M059J (cell line): ENCODE measurements at regions not wholly inside any gene's neighbourhood (a gene's known extent, or its start where the extent isn't known, plus 50 kb on each side); places are given as distances from the start of the nearest gene placed in this dataset.

ENCODE experiments used
- DNase-seq: peaks from one replicate; pipeline ENCODE4 v3.0.0-alpha.2; 2012; ENCODE audit warnings: low read depth

- DNase-seq: peak; percentile 74
Measured at GRCh38 chr3:55343486-55344357, 143.4 kb downstream of the WNT5A start.

DNA sequence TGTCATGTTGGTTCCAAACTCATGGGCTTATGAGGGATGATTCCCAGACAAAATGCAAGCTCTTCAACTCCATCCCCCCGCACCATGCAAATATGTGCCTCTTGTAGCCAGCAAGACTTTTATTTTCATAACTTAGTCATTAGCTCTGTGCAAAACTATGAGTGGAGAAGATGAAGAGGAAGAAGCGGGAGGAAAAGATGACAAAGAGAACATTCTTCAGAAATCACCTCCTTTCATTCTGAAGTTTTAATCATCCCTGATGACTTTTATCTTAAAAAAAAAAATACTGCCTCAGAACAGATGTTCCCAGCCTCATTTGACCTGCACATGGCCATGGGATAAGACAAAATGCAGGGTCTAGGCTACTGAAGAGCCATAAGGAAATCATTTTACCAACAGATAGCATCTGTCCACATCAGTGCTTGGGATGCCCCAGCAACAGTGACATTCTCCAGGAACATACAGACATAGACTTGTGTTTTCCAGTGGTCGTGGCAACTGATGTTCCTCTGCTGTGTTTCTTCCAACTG lies 145.5 kb downstream of the WNT5A start:
- no peak for DNase-seq

DNA sequence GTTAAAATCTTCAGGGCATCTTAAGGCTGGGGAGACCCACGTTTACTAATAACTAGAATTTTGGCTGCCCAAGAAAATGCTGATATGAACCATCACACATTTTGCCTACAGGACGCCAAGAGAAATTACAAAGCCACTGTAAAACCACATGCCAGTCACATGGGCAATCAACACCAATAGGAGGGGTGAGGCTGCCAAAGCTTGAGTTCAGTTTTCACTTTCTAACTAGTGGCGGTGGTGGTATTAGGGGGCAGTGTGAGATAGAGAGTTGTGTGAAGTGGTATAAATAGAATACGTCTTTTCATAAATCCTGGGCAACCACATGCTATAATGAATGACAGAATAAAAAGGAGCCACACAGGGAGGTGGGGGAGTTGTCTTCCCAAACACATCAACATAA lies 147.3 kb downstream of the WNT5A start:
- DNase-seq: no peak

GRCh38 chr3:55339390-55339789 lies 147.7 kb downstream of the WNT5A start:
- no peak for DNase-seq

- DNase-seq: no peak
Measured at GRCh38 chr3:55337641-55338180, 149.4 kb downstream of the WNT5A start.

- peak; percentile 50 for DNase-seq
Measured at GRCh38 chr3:55333923-55334322, 153.2 kb downstream of the WNT5A start.

GRCh38 chr3:55333046-55333445 lies 154.1 kb downstream of the WNT5A start:
- peak; percentile 58 for DNase-seq

GRCh38 chr3:55332176-55332575 lies 154.9 kb downstream of the WNT5A start:
- DNase-seq: no peak

- no peak for DNase-seq
Measured at GRCh38 chr3:55331524-55331923, 155.6 kb downstream of the WNT5A start.

DNA sequence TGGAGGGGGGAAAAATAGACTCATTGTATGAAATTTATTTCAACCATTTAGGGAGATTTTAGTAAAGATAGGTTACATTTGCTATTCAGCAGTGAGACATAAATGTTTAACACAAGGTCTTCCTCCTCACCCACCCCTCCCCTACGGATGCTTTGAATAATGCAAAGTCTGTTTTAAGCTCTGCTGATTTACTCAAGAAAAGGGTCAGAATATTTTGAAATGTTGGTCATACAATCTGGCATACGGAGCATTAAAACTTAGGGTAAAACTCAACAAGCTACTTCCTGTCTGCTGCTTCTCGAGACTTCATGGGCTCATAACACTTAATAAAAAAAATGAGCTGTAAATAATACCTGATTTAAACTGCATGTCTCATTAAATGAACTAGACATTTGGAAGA lies 156.3 kb downstream of the WNT5A start:
- no peak for DNase-seq

- DNase-seq: peak; percentile 99
Measured at GRCh38 chr3:55330355-55330754, 156.8 kb downstream of the WNT5A start.

- DNase-seq: peak; percentile 90
Measured at GRCh38 chr3:55329849-55330248, 157.3 kb downstream of the WNT5A start.

GRCh38 chr3:55327131-55327920 lies 159.8 kb downstream of the WNT5A start:
- DNase-seq: peak; percentile 64

DNA sequence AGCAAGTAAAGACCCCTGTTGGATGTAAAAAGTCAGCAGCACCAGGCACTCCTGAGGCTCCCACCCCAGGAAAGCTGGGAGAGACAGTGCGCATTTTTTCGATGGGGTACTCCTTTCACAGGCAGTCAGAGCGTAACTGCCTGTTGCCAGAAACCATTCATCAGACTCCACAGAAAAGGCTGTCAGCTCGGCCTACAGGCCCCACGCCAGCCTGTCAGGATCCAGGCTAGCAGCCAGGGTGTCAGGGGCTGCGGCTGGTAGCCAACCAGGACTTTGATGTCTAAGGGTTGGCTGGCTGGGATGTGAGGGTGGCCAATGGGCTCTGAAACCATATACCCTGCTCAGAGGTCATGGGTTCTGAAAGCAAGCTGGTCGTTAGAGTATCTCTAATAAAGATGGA lies 164.5 kb downstream of the WNT5A start:
- no peak for DNase-seq

GRCh38 chr3:55320928-55321327 lies 166.2 kb downstream of the WNT5A start:
- no peak for DNase-seq

GRCh38 chr3:55315396-55315795 lies 171.7 kb downstream of the WNT5A start:
- no peak for DNase-seq

GRCh38 chr3:55313666-55314065 lies 173.4 kb downstream of the WNT5A start:
- DNase-seq: peak; percentile 79

- peak; percentile 69 for DNase-seq
Measured at GRCh38 chr3:55309336-55309735, 177.8 kb downstream of the WNT5A start.

GRCh38 chr3:55307622-55308021 lies 179.5 kb downstream of the WNT5A start:
- DNase-seq: no peak

DNA sequence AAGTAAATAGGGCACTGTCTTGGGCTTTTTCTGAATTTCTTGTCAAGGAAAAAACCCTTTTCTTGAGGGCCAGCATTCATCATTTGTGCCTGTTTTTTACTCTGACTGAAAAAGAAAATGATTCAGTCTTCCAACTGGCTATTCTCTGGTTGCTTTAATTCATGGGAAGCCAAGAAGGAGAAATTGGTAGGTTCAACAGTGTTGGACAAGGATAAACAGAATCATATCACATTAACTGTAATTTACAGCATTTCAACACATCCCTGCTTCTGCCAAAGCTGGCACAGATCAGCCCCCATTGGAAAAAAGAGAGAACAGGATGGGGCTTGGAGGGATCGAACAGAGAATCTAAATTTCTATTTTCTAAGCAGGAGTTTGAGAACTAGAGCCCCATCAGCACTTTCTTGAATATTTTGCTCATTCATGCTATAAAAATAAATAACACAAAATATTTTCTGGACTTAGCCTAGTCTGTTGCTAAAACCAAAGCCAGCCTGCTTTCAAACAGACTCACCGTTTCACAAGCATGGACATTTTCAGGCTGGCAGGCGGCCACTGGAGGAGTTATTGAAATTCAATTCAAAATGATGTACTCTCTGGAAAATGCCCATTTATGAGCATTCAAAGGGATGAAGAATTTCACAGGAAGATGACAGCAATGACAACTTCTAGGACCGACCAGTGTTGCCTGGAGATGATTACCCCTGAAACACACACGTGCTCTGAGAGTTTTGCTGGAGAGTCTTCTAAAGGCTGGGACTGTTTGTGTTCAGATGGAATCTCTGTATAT lies 181.2 kb downstream of the WNT5A start:
- no peak for DNase-seq

DNA sequence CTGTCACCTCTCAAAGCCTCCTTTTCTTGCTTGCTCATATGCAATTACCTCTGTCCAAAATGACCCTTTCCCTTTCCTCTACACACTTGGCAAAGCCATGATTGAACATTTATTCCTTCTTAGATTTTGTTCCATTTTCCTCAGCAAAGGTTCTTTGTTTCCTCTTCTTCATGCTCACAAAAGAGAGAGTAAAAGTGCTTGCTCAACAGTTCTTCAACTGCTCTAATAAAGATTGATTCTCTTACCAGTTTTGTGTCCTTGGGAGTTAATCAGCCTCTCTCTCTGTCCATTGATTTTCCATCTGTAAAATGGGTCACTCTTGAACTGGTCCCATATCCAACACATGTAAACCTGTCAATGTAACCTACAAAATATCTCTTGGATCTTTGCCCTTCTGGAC lies 186.4 kb downstream of the WNT5A start:
- no peak for DNase-seq

- no peak for DNase-seq
Measured at GRCh38 chr3:55297706-55298105, 189.4 kb downstream of the WNT5A start.
